B cell (primary cell): ENCODE measurements at regions not wholly inside any gene's neighbourhood (a gene's known extent, or its start where the extent isn't known, plus 50 kb on each side); places are given as distances from the start of the nearest gene placed in this dataset.

Source experiments
- ATAC-seq: fragments of 200-7000 bp; cut with Tn5 transposase; one replicate; pipeline ENCODE4 v1.10.0; 2021; ENCODE audit warnings: low read depth, mild to moderate bottlenecking, moderate number of reproducible peaks, moderate library complexity
- CTCF ChIA-PET: fragments of 350-600 bp; sonication (Branson Sonifier 250); formaldehyde crosslinking; loops from one replicate; lab custom pipeline; 2021; ENCODE audit warnings: antibody characterized with exemption, inconsistent platforms; lab: Charles Lee
- POLR2A ChIA-PET: fragments of 350-600 bp; sonication (Branson Sonifier 250); formaldehyde crosslinking; loops from one replicate; lab custom pipeline; 2021; ENCODE audit warnings: antibody characterized with exemption; lab: Charles Lee
- DNase-seq: peaks from one replicate; pipeline ENCODE4 v3.0.0; 2013
- H2AFZ ChIP-seq: 2 replicates; pipeline ENCODE4 v1.6.1; 2012; ENCODE audit warnings: mild to moderate bottlenecking, low read depth, low read length; ENCODE audit not compliant: insufficient read depth, poor library complexity, severe bottlenecking
- H3K27ac ChIP-seq, 2 donors: 1 replicate in 1 of 2; 2 replicates in 1 of 2; pipeline ENCODE4 v1.5.1; 2012 to 2013; ENCODE audit warnings: low read length in 2 of 2, mild to moderate bottlenecking in 2 of 2, moderate library complexity in 1 of 2
- H3K27me3 ChIP-seq, 4 experiments: fragments of 200-600 bp in 1 of 4; sonication (generic) in 1 of 4; replicated peaks in 1 of 4; 1 replicate in 2 of 4; 2 replicates in 2 of 4; pipeline versions ENCODE4 v1.6.1 to v1.7.0; 2013 to 2016; ENCODE audit warnings: low read length in 3 of 4, mild to moderate bottlenecking in 2 of 4, mixed read lengths in 1 of 4, moderate library complexity in 1 of 4; ENCODE audit not compliant: insufficient read depth in 4 of 4, control insufficient read depth in 3 of 4; ENCODE audit errors: control extremely low read depth in 1 of 4
- H3K36me3 ChIP-seq, 2 experiments: replicated peaks in 1 of 2; 1 replicate in 1 of 2; 2 replicates in 1 of 2; pipeline versions ENCODE4 v1.6.1 to v1.7.1; 2013; ENCODE audit warnings: low read length in 1 of 2; ENCODE audit not compliant: insufficient read depth in 2 of 2, control insufficient read depth in 1 of 2; ENCODE audit errors: control extremely low read depth in 1 of 2, extremely low read depth in 1 of 2
- H3K4me1 ChIP-seq, 2 donors: fragments of 200-600 bp in 1 of 2; sonication (generic) in 1 of 2; 1 replicate in 1 of 2; 2 replicates in 1 of 2; pipeline versions ENCODE4 v1.5.1 to v1.6.1; 2013 to 2017; ENCODE audit warnings: low read length in 2 of 2; ENCODE audit not compliant: control insufficient read depth in 2 of 2, insufficient read depth in 2 of 2
- H3K4me2 ChIP-seq: replicated peaks from 2 replicates; pipeline ENCODE3; 2012; ENCODE audit warnings: mild to moderate bottlenecking, low read depth, low read length; ENCODE audit not compliant: poor library complexity, severe bottlenecking
- H3K4me3 ChIP-seq, 5 experiments: fragments of 200-600 bp in 1 of 5; sonication (generic) in 1 of 5; 1 replicate in 3 of 5; 2 replicates in 2 of 5; pipeline versions ENCODE4 v1.5.1 to v1.7.0; 2011 to 2016; ENCODE audit warnings: low read length in 4 of 5, mild to moderate bottlenecking in 4 of 5, low read depth in 2 of 5, control low read depth in 1 of 5, moderate library complexity in 1 of 5; ENCODE audit not compliant: insufficient read depth in 1 of 5; ENCODE audit errors: control extremely low read depth in 1 of 5, extremely low read depth in 1 of 5
- H3K79me2 ChIP-seq: fragments of 200-600 bp; sonication (generic); one replicate; pipeline ENCODE4 v1.6.0; 2016; ENCODE audit warnings: low read length; ENCODE audit not compliant: control insufficient read depth, insufficient read depth
- H3K9ac ChIP-seq: fragments of 200-600 bp; sonication (generic); 2 replicates; pipeline ENCODE4 v1.6.1; 2017; ENCODE audit warnings: mild to moderate bottlenecking, low read length, moderate library complexity
- H3K9me3 ChIP-seq, 3 donors: one replicate each; pipeline versions ENCODE4 v1.6.1 to v1.7.1; 2013; ENCODE audit warnings: low read length in 2 of 3; ENCODE audit not compliant: control insufficient read depth in 2 of 3, insufficient read depth in 1 of 3; ENCODE audit errors: control extremely low read depth in 1 of 3
- H4K20me1 ChIP-seq: 2 replicates; pipeline ENCODE4 v1.6.0; 2012; ENCODE audit warnings: mild to moderate bottlenecking, low read length; ENCODE audit not compliant: insufficient read depth, control insufficient read depth, poor library complexity, severe bottlenecking
- H3K27ac Mint-ChIP-seq: one replicate; pipeline ENCODE4 v1.8.0; 2021; ENCODE audit warnings: mixed read lengths
- H3K27me3 Mint-ChIP-seq: one replicate; pipeline ENCODE4 v1.8.0; 2021; ENCODE audit warnings: mixed read lengths
- H3K4me1 Mint-ChIP-seq: one replicate; pipeline ENCODE4 v1.8.0; 2021; ENCODE audit warnings: mixed read lengths
- H3K4me3 Mint-ChIP-seq: one replicate; pipeline ENCODE4 v1.8.0; 2021; ENCODE audit warnings: mixed read lengths
- H3K9me3 Mint-ChIP-seq: one replicate; pipeline ENCODE4 v1.8.0; 2022; ENCODE audit warnings: mixed read lengths; ENCODE audit not compliant: insufficient read depth
- EZH2 ChIP-seq: IDR thresholded peaks from 2 replicates; pipeline ENCODE4 v1.6.1; 2012; ENCODE audit warnings: borderline replicate concordance, low read depth, mild to moderate bottlenecking, moderate library complexity, low read length; ENCODE audit not compliant: insufficient read depth, poor library complexity, severe bottlenecking
- WGBS: methylation state at CpG from one replicate; pipeline ENCODE4 v1.1.5; 2013; ENCODE audit warnings: missing lambda C conversion rate; ENCODE audit not compliant: insufficient coverage; 5-methylcytosine and 5-hydroxymethylcytosine counted together
- intact Hi-C: fragments of 100-400 bp; cut with micrococcal nuclease; formaldehyde crosslinking; loops from one replicate; pipeline ENCODE4 v1.10.0; 2022
- TF ChIP-seq, protein P1 (sequence below): fragments of 200-600 bp; IDR thresholded peaks from one replicate; pipeline ENCODE4 v1.8.0; 2022; ENCODE audit warnings: antibody characterized with exemption, mild to moderate bottlenecking

DNA sequence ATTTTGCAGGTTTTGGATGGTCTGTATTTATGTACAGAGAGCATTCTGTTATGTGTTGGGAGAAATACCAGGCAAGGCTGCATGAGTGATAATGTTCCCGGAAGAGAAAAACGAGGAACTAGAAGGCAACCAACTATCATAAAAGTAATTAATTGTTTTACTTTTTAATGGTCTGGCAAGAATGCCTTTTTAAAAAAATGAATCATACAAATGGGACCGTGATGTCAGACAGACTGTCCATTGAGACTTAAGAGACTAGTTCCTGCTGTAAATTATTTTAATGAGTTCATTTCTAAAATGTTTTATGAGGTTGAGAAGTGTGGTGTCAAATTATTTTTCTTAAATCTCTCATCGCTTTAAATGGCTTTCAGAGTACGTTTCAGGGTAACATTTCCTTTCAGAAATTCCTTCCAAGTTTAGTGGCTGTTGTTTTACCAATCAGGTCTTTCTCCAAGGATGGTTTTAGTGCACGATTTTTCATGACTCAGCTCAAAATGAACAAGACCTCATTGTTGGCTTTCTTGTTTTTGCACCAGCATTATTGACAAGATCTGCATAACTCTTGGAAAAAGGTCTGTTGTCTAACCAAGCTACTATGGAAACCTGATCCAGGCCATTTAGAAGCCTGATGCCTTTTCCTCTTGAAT lies 86.1 kb upstream of the ARHGAP5 start:
- H3K9ac ChIP-seq, result no peak overlapping the region
- no peak overlapping the region for H2AFZ ChIP-seq
- H3K4me3 ChIP-seq, result no peak overlapping the region
- H3K4me2 ChIP-seq, result no peak overlapping the region
- H3K4me1 ChIP-seq, result no peaks in the 10 kb centered on the region
- DNase-seq (no peak), ATAC-seq (no peak)
- Mint-ChIP-seq H3K9me3 (no peaks in the 10 kb centered on the region), H3K4me1 (no peaks in the 10 kb centered on the region), H3K27ac (no peak overlapping the region), H3K27me3 (peaks cover 8% of the 10 kb centered on the region), H3K4me3 (no peak overlapping the region)
- CTCF ChIA-PET, result interaction anchor here (0.6 kb wide), 1 partner anchor 67 kb away, joined by 4 read pairs; no protein-coding TSS in a partner anchor
- no peaks in the 10 kb centered on the region for H4K20me1 ChIP-seq
- H3K27ac ChIP-seq, result no peak overlapping the region
- H3K9me3 ChIP-seq, result peaks cover 0 to 1% (median 0%) of the 10 kb centered on the region in 3 donors
- POLR2A ChIA-PET, result no interaction called here
- H3K79me2 ChIP-seq, result no peaks in the 10 kb centered on the region
- intact Hi-C loops, result no loop called here
- H3K36me3 ChIP-seq, result no peaks in the 10 kb centered on the region
- TF ChIP-seq EZH2, result no peak
- TF ChIP-seq, protein P1, sequence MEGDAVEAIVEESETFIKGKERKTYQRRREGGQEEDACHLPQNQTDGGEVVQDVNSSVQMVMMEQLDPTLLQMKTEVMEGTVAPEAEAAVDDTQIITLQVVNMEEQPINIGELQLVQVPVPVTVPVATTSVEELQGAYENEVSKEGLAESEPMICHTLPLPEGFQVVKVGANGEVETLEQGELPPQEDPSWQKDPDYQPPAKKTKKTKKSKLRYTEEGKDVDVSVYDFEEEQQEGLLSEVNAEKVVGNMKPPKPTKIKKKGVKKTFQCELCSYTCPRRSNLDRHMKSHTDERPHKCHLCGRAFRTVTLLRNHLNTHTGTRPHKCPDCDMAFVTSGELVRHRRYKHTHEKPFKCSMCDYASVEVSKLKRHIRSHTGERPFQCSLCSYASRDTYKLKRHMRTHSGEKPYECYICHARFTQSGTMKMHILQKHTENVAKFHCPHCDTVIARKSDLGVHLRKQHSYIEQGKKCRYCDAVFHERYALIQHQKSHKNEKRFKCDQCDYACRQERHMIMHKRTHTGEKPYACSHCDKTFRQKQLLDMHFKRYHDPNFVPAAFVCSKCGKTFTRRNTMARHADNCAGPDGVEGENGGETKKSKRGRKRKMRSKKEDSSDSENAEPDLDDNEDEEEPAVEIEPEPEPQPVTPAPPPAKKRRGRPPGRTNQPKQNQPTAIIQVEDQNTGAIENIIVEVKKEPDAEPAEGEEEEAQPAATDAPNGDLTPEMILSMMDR, result no peak
- no peaks in the 10 kb centered on the region for H3K27me3 ChIP-seq
- WGBS, result 80% methylated on average over 3 of the region's 6 CpGs

DNA sequence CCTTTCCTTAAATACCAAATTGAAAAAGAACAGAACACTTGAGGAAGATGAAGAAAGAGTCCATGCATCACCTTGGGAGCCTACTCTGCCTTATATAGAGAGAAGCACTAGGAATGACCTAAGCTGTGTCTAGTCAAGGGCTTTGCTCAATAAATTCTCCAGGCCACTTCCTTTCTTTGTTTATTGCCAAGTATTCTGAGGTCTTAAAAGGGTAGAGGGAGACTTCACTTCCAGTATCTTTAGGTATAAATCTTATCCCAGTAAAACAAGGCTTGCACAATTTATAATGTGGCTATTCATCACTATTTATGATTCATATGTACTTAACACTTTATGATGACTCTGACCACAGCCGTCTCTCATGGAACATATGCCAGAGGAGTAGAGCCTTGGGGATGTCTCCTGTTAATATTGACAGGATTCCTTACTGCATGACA lies 85.1 kb upstream of the ARHGAP5 start:
- H3K4me1 ChIP-seq, result no peaks in the 10 kb centered on the region
- Mint-ChIP-seq H3K4me1 (no peaks in the 10 kb centered on the region), H3K27me3 (peaks cover 8% of the 10 kb centered on the region), H3K9me3 (no peaks in the 10 kb centered on the region), H3K27ac (no peak overlapping the region), H3K4me3 (no peak overlapping the region)
- no peaks in the 10 kb centered on the region for H4K20me1 ChIP-seq
- intact Hi-C loops, result no loop called here
- no peak for DNase-seq
- H3K79me2 ChIP-seq, result no peaks in the 10 kb centered on the region
- no peak overlapping the region for H3K4me3 ChIP-seq
- H3K27ac ChIP-seq, result no peak overlapping the region
- no peak overlapping the region for H2AFZ ChIP-seq
- no peak overlapping the region for H3K4me2 ChIP-seq
- no peaks in the 10 kb centered on the region for H3K36me3 ChIP-seq
- ChIA-PET CTCF (interaction anchor here (0.6 kb wide), 1 partner anchor 68 kb away, joined by 4 read pairs; no protein-coding TSS in a partner anchor), POLR2A (no interaction called here)
- H3K27me3 ChIP-seq, result no peaks in the 10 kb centered on the region
- H3K9ac ChIP-seq, result no peak overlapping the region
- no peaks in the 10 kb centered on the region for H3K9me3 ChIP-seq
- ATAC-seq, result no peak
- no peak for TF ChIP-seq EZH2
- TF ChIP-seq, protein P1, result no peak
- WGBS, result 86% methylated on average over 1 of the region's 1 CpG
